ENCODE measurements at regions not wholly inside any gene's neighbourhood (a gene's known extent, or its start where the extent isn't known, plus 50 kb on each side); places are given as distances from the start of the nearest gene placed in this dataset.

GRCh38 chr2:238790126-238790832 lies 57.6 kb upstream of the TWIST2 start:
- DNase-seq (ENCODE audit: low spot score), result no peak

- no peak for DNase-seq (ENCODE audit: low spot score)
These were observed 57.1 kb upstream of the TWIST2 start for GRCh38 chr2:238790833-238791230.

- no peak for DNase-seq (ENCODE audit: low spot score)
These were observed 56.5 kb upstream of the TWIST2 start for GRCh38 chr2:238791354-238791753.

GRCh38 chr2:238793306-238793705 lies 54.6 kb upstream of the TWIST2 start:
- DNase-seq (ENCODE audit: low spot score), result no peak

- DNase-seq (ENCODE audit: low spot score), result no peak
These were observed 54.0 kb upstream of the TWIST2 start for GRCh38 chr2:238793801-238794449.

- DNase-seq (ENCODE audit: low spot score), result no peak
These were observed 51.5 kb upstream of the TWIST2 start for GRCh38 chr2:238796223-238796885.

- no peak for DNase-seq (ENCODE audit: low spot score)
These were observed 50.3 kb upstream of the TWIST2 start for GRCh38 chr2:238797537-238797936.

Data from cerebellar cortex (tissue), 1 donor.